ENCODE measurements at regions not wholly inside any gene's neighbourhood (a gene's known extent, or its start where the extent isn't known, plus 50 kb on each side); places are given as distances from the start of the nearest gene placed in this dataset.

DNA sequence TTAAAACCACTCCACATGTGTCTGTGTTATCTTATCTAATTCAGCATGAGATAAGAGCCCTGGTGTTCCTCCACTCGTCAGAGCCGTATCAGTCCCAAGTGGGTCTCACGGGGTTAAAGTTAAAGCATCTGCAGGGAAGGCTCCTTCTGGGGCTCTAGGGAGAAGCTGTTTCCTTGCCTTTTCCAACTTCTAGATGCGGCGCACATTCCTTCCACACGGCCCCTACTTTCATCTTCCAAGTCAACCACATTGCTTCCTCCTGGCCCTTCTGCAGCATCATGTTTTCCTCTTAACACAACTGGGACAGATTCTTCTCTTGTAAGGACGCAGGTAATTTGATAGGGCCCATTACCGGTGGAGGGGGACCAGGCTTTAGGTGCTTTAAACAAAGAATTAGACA is 620.1 kb upstream of the DPP6 start:
- TF ChIP-seq, protein P1, sequence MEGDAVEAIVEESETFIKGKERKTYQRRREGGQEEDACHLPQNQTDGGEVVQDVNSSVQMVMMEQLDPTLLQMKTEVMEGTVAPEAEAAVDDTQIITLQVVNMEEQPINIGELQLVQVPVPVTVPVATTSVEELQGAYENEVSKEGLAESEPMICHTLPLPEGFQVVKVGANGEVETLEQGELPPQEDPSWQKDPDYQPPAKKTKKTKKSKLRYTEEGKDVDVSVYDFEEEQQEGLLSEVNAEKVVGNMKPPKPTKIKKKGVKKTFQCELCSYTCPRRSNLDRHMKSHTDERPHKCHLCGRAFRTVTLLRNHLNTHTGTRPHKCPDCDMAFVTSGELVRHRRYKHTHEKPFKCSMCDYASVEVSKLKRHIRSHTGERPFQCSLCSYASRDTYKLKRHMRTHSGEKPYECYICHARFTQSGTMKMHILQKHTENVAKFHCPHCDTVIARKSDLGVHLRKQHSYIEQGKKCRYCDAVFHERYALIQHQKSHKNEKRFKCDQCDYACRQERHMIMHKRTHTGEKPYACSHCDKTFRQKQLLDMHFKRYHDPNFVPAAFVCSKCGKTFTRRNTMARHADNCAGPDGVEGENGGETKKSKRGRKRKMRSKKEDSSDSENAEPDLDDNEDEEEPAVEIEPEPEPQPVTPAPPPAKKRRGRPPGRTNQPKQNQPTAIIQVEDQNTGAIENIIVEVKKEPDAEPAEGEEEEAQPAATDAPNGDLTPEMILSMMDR (IDR thresholded peaks at IDR 0.05), result no peak
- no peak for DNase-seq (ENCODE audit: low spot score)
- no peak for ATAC-seq (ENCODE audit: low FRiP score)

DNA sequence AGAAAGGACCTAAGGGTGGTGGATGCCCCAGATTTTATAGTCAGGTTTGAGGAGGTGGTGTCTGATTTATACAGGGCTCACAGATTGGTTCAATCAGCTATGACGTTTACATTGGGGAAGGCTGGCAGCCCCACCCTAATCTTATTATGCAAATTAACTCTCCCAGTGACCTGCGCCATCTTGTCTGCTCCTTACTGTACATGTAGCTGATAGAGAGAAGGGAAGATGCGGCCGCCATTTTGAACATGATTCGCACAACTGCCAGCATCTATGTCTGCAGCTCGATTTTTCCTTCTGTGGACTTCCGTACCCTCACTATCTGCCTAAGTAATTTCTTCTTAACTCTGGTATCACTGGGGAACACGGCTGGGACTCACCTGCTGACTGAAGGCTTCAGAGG is 619.0 kb upstream of the DPP6 start:
- ATAC-seq (ENCODE audit: low FRiP score), result no peak
- no peak for DNase-seq (ENCODE audit: low spot score)
- TF ChIP-seq, protein P1 (IDR thresholded peaks at IDR 0.05), result no peak

- DNase-seq (ENCODE audit: low spot score), result no peak
- ATAC-seq (ENCODE audit: low FRiP score), result no peak
- TF ChIP-seq, protein P1 (IDR thresholded peaks at IDR 0.05), result no peak
Observed at GRCh38 chr7:153440715-153441114, 611.5 kb upstream of the DPP6 start.

DNA sequence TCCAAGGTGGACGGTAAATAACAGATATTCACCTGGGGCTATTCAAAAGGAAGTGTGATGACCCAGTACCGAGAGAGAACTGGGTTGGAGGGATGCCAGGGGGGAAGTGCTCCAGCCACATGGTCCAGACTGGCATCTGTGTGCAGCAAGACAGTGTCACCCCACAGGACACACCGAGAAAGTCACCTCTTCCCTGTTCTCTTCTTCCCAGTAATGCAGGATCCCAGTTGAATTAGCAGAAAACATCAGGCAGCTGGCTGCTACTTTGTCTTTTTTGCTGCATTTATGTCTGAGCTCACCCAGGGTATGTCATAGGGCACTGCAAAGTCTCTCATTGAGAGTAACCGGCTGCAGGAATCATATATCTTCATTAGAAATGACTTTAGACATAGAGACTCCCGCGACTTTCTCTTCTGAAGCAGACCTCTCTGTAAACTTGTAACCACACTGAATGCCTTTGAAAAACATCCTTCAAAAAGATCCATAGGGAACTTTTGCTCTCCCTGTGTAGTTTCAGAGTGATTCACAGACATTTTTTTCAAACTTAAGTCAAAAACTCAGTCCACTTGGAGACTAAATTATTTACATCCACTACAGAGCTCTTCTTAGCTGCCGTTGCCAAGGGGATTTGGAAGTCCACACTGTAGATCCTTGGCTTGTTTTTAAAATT is 609.0 kb upstream of the DPP6 start:
- TF ChIP-seq, protein P1 (IDR thresholded peaks at IDR 0.05), result no peak
- DNase-seq (ENCODE audit: low spot score) (no peak), ATAC-seq (ENCODE audit: low FRiP score) (no peak)

GRCh38 chr7:153444641-153445040 is 607.6 kb upstream of the DPP6 start:
- TF ChIP-seq, protein P1 (IDR thresholded peaks at IDR 0.05), result no peak
- DNase-seq (ENCODE audit: low spot score) (no peak), ATAC-seq (ENCODE audit: low FRiP score) (no peak)

- TF ChIP-seq, protein P1 (IDR thresholded peaks at IDR 0.05), result no peak
- DNase-seq (ENCODE audit: low spot score), result no peak
- ATAC-seq (ENCODE audit: low FRiP score), result no peak
Observed at GRCh38 chr7:153445641-153446040, 606.6 kb upstream of the DPP6 start.

DNA sequence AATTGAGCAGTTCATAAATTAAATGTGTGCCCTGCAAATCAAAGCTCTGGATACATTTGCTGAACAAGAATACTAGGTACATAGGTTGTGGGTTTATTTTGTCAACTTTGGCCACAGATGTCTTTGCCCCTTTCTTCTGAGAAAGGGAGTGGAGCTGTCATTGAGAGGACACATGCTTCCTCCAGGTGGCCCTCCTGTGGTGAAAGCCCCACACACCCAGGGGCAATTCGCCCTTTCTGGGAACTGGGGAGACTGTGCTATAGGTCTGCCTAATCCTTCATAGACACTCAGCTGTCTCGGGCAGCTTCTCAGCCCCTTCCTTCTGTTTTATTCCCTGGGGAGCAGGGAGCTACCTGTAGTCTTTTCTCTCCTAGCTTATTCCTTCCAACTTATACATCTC is 605.7 kb upstream of the DPP6 start:
- ATAC-seq (ENCODE audit: low FRiP score) (no peak), DNase-seq (ENCODE audit: low spot score) (no peak)
- TF ChIP-seq, protein P1 (IDR thresholded peaks at IDR 0.05), result no peak

All from omental fat pad (tissue), 3 donors.